GM18858 (cell line): ENCODE measurements at regions not wholly inside any gene's neighbourhood (a gene's known extent, or its start where the extent isn't known, plus 50 kb on each side); places are given as distances from the start of the nearest gene placed in this dataset.
A peak's percentile ranks its signal among the peaks of the same experiment; 100 is the strongest.
"Not testable (repeated sequence)": the region's sequence is repeated elsewhere in the genome, so short reads cannot be mapped to it uniquely, and the experiment has no call there.

Experiments used
- ATAC-seq: cut with Tn5 transposase; IDR thresholded peaks from one replicate; pipeline ENCODE4 v1.9.1; 2021; ENCODE audit not compliant: unreplicated experiment

GRCh38 chr6:144429753-144430152 lies 144.6 kb downstream of the UTRN start:
- no peak for ATAC-seq

GRCh38 chr6:144433446-144433845 lies 148.3 kb downstream of the UTRN start:
- not testable (repeated sequence) for ATAC-seq

GRCh38 chr6:144434308-144434990 lies 149.3 kb downstream of the UTRN start:
- no peak for ATAC-seq

- no peak for ATAC-seq
Measured at GRCh38 chr6:144435602-144436426, 150.7 kb downstream of the UTRN start.

- no peak for ATAC-seq
Measured at GRCh38 chr6:144437105-144437504, 152.0 kb downstream of the UTRN start.

- no peak for ATAC-seq
Measured at GRCh38 chr6:144438103-144438502, 153.0 kb downstream of the UTRN start.

GRCh38 chr6:144439016-144439415 lies 153.9 kb downstream of the UTRN start:
- ATAC-seq: no peak

GRCh38 chr6:144441801-144442200 lies 156.7 kb downstream of the UTRN start:
- not testable (repeated sequence) for ATAC-seq

- no peak for ATAC-seq
Measured at GRCh38 chr6:144443157-144443556, 158.0 kb downstream of the UTRN start.

- ATAC-seq: no peak
Measured at GRCh38 chr6:144447472-144447871, 162.3 kb downstream of the UTRN start.

- no peak for ATAC-seq
Measured at GRCh38 chr6:144449218-144449617, 164.1 kb downstream of the UTRN start.

GRCh38 chr6:144449911-144450597 lies 164.9 kb downstream of the UTRN start:
- ATAC-seq: no peak

GRCh38 chr6:144460327-144461095 lies 175.4 kb downstream of the UTRN start:
- ATAC-seq: peak; percentile 97

GRCh38 chr6:144462058-144462457 lies 176.9 kb downstream of the UTRN start:
- ATAC-seq: no peak

- ATAC-seq: no peak
Measured at GRCh38 chr6:144466716-144467115, 181.6 kb downstream of the UTRN start.

- ATAC-seq: no peak
Measured at GRCh38 chr6:144467172-144467762, 182.1 kb downstream of the UTRN start.

GRCh38 chr6:144467921-144468320 lies 182.8 kb downstream of the UTRN start:
- ATAC-seq: no peak

- no peak for ATAC-seq
Measured at GRCh38 chr6:144468709-144469108, 183.6 kb downstream of the UTRN start.

GRCh38 chr6:144469144-144469575 lies 184.0 kb downstream of the UTRN start:
- ATAC-seq: peak; percentile 96

GRCh38 chr6:144470201-144470600 lies 185.1 kb downstream of the UTRN start:
- not testable (repeated sequence) for ATAC-seq

GRCh38 chr6:144471986-144472385 lies 186.9 kb downstream of the UTRN start:
- ATAC-seq: no peak
